Fibroblast of skin of right biceps (primary cell): ENCODE measurements at regions not wholly inside any gene's neighbourhood (a gene's known extent, or its start where the extent isn't known, plus 50 kb on each side); places are given as distances from the start of the nearest gene placed in this dataset.
"Not testable (repeated sequence)": the region's sequence is repeated elsewhere in the genome, so short reads cannot be mapped to it uniquely, and the experiment has no call there.

Source experiments
- DNase-seq: peaks from one replicate; pipeline ENCODE4 v3.0.0-alpha.2; 2013

DNA sequence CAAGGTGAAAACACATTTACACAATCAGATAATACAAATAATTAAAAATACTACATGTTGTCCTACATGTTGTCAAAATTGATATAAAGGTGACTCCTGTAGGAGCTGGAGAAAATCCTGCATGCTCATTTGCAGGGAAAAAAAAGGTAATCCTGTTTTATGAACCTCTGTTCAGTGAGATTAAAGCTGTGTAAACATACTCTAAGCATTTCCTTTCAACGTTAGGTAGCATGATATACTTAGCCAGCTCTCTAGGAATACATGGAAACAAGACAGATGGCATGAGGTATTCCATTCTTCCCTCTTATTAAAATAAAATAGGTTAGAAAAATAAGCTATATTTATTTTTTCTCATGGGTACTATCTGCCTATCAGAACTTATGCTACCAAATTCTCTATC is 635.7 kb upstream of the FLRT2 start:
- DNase-seq, result no peak

DNA sequence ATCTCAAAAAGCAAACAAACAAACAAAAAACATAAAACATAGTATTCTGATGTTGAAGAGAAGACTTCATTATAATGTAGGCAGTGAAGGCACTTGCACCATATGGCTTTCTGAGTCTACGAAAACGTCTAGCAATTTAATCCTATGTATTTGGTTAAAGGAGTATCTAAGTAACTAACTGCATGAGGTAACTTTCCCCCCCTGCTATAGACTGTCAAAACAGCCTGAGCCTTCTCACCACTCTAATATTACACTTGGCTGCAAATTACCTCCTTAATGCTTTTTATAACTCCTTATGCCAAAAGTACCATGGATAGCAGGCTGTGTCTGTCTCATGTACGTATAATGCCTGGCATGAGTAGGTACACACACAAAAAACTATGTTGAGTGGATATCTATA is 607.6 kb upstream of the FLRT2 start:
- no peak for DNase-seq

GRCh38 chr14:84926656-84927055 is 603.3 kb upstream of the FLRT2 start:
- DNase-seq, result no peak

DNA sequence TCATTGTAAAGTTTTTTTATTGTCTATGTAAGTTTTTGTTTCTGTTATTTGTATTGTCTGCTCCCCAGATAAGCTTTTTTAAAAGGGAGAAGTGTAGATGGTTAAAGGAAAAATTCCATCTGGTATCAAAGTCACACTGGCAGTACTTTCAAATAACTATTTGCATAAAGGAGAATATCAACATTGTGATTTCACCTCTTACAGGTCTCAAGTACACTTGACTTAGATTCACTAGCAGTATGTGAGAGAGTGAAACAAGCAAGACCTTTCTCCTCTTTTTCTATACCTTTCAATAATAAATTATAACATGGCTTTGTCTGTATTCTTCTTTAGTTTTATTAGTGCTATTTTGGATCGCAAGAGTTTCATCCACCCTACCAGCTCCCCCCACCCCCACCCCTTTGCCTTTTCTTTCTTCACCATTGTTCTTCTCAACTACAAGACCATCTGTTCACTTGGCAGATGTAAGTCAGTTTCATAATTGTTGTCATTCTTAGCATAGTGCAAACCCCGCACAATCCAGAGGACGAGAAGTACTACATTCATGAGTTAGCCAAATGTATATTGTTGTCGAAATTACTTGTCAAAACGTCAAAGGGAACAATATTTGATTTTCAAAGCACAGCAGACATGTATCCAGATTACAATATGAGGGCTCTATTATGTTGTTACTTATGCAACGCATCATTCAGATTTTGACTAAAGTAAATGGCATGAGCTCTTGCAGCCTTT is 602.7 kb upstream of the FLRT2 start:
- DNase-seq, result peak; percentile 21

DNA sequence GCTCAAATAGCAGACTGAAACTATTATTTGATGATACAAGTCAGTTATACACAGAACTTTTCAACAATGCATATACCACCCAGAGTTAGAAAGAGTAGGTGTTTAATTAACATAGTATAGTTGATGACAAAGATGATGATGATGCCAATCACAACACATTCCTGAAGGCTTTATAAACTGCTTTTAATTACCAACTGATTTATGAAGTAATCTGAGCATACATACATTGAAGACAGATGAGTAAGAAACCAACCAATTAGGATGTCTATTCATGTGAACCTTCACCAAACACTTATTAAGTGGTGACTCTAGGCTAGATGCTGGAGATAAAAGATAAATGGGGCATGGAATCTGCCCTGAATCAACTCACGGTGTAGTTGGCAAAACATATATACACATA is 600.9 kb upstream of the FLRT2 start:
- peak; percentile 50 for DNase-seq

- DNase-seq, result no peak
Observed at GRCh38 chr14:84929834-84930233, 600.1 kb upstream of the FLRT2 start.

DNA sequence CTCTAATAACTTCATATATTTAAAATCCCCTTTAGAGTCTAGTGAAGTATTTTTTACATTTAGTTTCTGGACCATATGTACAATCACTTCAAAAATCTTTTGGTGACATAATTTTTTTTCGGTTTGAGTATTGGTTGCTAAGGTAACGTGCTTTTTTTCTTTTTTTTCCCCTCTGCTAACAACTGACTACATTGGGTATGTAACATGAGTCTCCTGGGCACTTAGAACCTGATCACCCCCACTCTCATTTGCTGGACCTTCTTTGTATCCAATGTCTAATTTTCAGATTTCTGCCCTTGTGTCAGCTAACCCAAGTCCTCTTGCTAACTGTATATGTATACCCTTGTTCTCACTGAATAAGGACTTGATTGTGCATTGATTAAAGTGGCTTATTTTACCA is 592.9 kb upstream of the FLRT2 start:
- no peak for DNase-seq

GRCh38 chr14:84937449-84937848 is 592.5 kb upstream of the FLRT2 start:
- DNase-seq, result no peak

- DNase-seq, result not testable (repeated sequence)
Observed at GRCh38 chr14:84944901-84945300, 585.0 kb upstream of the FLRT2 start.

DNA sequence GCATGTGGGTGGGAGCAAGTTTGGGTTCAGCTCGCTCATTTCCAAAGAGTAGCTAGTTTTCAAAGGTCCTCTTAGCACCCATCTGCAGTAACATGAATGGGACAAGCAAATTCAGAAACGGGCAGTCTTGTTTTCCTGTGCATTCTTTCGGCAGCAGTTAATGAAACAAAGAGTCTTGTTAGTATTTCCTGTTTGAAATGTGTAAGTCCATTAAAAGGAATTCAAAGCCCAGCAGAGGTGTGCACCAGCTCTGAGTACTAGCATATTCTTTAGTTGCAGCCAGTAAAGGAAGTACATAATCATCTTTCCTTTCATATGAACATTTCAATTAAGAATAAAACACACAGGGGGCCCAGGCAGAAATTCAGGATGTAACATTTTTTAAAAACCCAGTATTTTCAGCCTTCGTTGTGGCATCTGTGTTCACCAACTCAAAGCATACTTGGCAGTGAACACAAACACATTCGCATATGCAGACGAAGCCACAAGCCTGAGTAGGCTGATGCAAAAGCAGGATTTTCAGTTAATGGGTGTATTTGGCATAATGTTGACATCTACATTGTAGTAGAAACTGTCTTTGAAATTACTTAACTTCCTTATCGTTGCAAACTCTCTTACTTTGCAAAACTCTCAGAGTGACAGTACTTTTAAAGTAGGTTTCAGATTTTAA is 570.0 kb upstream of the FLRT2 start:
- DNase-seq, result no peak

GRCh38 chr14:84961637-84962036 is 568.3 kb upstream of the FLRT2 start:
- peak; percentile 34 for DNase-seq

DNA sequence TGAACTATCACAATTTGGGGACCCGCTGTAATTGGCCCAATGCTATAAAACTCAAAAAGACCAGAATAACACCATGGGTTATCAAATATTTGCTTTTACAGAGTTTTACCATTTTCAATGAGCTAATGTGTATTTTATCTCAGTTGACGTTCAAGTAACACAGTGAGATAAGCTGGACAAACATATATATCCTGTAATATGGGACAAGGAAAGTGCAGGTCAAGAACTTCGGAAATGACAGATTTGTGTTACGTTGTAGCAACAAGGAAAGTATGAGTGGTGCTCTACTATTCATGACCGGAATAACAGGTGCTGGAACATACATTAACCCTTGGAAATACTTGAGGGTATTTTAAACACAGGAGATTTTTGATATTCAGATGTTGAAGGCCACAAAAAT is 566.4 kb upstream of the FLRT2 start:
- DNase-seq, result no peak

DNA sequence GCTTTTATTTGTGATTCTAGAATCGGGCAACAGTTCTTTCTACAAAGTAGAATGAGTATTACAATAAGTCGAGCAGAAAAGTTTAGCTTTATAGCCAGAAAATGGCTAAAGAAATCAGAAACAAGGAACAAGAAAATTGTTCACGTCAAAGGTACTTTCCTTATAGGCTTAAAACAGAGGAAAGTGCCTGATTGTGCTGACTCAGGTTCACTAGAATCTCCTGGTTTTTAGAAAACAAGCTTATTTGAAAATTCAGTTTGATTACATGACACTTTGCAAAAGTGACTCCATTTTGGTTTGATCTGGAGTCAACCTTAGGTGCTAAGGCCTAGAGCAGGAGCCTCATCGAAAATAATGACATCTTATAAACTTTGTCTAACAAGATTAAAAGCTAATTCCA is 564.7 kb upstream of the FLRT2 start:
- no peak for DNase-seq

DNA sequence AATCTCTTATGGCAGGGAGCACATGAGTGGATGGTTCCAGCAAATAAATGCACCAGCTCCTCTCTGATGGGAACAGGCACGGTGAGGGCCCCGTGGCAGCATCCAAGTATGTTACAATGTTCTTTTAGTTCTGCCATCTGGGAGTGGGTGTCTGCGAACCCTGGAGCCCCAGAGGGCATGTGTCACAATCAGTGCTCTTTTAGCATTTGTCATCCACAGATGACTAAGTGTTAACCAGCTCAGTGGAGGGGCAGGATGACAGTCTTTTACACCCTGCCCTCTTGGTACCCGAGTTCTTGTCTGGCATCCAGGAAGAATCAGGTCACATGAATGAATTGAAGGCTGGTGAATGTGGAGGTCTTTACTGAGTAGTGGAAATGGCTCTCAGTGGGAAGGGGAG is 560.4 kb upstream of the FLRT2 start:
- DNase-seq, result no peak

DNA sequence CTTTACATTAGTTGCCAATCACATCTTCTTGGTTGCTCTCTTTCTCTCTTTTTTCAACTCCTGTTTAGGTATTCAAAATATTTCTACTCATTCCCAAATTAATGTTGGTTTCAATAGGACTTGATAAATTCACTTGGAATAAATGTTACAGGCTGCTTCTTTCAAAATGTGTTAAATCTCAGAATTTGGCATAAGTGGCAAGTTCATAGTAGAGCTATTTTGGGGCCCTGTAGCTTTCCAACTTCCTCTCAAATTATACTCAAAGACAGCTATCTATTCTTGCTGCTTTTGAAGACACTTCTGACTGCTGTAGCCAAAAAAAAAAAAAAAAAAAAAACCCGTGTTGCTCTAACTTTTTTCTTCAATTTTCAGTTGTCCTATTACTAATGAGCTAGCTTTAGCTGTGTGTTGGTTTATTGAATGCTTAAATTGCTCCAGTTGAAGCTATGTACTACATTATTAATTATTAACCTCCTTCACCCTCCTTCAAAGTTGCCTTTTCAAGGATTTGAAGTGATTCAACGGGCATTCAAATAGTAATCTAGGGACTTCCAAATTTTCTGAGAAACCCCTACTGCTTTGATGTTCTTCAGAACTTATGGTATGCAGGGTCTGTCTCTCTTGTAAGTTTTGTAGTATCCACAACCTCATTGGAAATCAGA is 554.6 kb upstream of the FLRT2 start:
- DNase-seq, result no peak

- no peak for DNase-seq
Observed at GRCh38 chr14:84976805-84977204, 553.1 kb upstream of the FLRT2 start.

- DNase-seq, result no peak
Observed at GRCh38 chr14:84987042-84987441, 542.9 kb upstream of the FLRT2 start.

DNA sequence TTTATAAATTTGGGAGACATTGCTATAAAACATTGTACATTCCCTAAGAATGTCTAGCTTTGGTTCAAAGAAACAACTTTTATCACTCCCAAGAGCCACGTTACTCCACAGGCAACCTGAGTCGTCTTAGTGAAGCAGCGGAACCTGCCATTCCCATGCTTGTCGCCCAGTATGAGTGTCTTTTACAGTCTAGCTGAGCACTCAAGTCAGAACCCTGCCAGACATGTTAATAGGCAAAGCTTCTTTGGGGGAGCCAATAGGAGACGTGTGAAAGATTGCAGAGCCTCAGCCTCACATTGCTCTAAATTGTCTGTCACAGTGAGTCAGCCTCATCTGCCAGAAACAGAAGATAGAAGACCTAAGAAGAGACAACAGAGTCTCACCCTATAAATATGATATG is 541.6 kb upstream of the FLRT2 start:
- peak; percentile 22 for DNase-seq

- no peak for DNase-seq
Observed at GRCh38 chr14:84991021-84991420, 538.9 kb upstream of the FLRT2 start.

GRCh38 chr14:84998216-84998615 is 531.7 kb upstream of the FLRT2 start:
- no peak for DNase-seq

- DNase-seq, result no peak
Observed at GRCh38 chr14:85002846-85003245, 527.1 kb upstream of the FLRT2 start.

DNA sequence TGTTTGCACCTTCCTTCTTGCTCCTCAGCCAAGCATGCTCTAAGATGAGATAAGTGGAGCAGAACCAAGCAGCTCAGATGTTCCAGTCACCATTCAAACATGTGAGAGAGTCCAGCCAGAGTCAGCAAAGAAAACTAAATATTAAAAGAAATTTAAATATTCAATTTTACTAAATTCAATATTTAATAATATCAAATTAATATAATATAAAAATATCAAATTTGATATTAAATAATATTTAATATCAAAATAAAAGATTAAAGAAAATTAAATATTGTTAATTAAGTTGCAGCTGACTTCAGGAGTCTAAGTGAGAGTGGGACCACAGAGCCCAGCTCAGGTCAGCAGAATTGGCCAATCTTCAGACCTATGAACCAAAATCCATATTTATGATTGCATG is 526.1 kb upstream of the FLRT2 start:
- DNase-seq, result no peak

- DNase-seq, result no peak
Observed at GRCh38 chr14:85009506-85009905, 520.4 kb upstream of the FLRT2 start.

DNA sequence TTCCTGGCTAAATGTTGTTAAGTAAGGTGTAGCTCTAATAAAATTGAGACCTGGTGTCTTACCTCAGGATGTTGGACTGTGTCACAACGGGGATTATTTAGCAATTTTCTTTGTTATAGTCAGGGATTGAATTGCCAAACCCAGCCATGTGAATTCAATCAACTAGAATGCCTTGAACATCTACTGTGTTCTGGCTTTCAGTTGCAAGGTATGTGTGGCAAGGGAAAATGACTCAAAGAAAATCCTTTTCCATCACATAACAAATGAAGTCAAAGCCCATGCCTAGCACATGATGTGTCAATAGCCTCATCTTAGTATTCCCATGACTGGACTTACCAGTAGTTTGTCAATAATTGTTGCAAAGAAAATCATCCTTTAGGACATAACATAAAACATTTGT is 519.8 kb upstream of the FLRT2 start:
- DNase-seq, result peak; percentile 33
